Stimulated activated CD4-positive, alpha-beta T cell treated with anti-CD3 and anti-CD28 coated beads, TNF-alpha, amount 100 ng/mL, for 48 hours (primary cell): ENCODE measurements at regions not wholly inside any gene's neighbourhood (a gene's known extent, or its start where the extent isn't known, plus 50 kb on each side); places are given as distances from the start of the nearest gene placed in this dataset.

ENCODE experiments used
- DNase-seq, 3 donors: peaks; one replicate each; pipeline ENCODE4 v3.0.0-alpha.2; 2020; ENCODE audit warnings: low read depth in 3 of 3

DNA sequence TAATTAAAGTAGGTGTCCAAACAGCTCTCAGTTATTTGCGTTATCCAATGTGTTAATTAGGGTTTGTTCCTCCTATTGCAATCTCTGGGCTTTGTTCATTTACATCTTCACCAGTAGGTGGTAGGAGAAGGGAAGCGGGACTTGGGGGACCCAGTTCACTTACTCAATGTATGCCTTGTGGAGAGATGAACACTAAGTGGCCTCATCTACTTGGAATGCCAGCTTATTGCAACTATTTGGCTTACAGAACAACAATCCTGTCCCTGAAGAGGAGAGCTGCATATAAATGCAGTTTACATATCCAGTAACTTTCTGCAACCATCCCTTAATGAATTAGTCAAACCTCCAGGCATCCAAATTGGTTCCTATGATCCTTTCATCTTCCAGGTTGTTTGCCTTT lies 417.1 kb upstream of the CCDC196 start:
- no peak for DNase-seq

DNA sequence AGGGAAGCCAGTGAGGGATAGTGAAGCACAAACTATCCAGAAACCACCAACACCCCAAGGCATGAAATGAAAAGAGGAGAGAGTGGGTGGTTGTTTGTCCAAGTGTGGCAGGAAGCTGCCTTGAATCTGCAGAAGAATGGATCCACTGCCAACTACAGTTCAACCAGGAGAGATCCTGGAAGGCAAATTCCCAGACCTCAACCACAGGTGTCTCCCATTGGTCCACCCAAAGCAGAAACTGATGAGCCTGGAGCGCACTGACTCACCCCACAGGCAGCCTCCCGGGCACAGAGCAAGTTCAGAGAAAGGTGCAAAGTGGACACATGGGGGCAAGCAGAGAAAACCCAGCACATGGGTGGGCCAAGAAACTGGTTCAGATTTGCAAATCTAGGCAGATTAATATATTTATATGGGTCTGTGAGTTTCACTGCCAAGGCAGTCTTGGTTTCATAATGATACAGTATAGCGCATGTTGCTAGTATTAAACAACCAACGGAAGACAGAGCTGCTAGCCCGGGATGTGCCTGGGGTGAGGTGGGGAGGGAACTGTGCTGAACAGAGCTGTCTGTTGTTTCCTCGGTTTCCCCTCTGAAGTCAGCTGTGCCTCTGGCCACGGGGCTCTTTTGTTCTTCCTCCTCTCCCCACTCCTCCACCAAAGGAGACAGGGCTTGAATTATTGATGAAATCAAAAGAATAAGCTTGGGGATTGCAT lies 416.2 kb upstream of the CCDC196 start:
- DNase-seq: no peak

- peak; percentile 22 to 63 (median 50) for DNase-seq
Observed at GRCh38 chr14:66070542-66071319, 415.4 kb upstream of the CCDC196 start.

GRCh38 chr14:66072190-66073084 lies 413.7 kb upstream of the CCDC196 start:
- DNase-seq: no peak

DNA sequence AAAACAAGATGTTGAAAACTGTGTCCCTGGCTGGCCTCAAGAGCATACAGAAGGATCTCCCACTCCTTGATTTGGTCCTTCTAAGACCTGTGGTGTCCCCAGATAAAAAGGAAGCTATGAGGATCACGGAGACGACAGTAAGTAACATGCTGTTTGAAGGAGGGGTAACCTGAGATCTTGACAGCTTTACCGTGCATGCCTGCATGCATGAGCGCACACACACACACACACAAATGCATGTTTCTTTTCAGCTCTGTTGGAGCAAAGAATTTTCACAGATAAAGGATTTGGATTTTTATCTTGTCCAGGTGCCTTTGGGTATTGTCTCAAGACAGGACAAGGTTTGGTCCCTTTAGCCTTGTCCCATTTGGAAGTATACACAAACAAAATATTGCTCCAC lies 411.6 kb upstream of the CCDC196 start:
- DNase-seq: no peak

- no peak for DNase-seq
Observed at GRCh38 chr14:66076176-66076575, 410.0 kb upstream of the CCDC196 start.

- no peak for DNase-seq
Observed at GRCh38 chr14:66078006-66078405, 408.2 kb upstream of the CCDC196 start.

DNA sequence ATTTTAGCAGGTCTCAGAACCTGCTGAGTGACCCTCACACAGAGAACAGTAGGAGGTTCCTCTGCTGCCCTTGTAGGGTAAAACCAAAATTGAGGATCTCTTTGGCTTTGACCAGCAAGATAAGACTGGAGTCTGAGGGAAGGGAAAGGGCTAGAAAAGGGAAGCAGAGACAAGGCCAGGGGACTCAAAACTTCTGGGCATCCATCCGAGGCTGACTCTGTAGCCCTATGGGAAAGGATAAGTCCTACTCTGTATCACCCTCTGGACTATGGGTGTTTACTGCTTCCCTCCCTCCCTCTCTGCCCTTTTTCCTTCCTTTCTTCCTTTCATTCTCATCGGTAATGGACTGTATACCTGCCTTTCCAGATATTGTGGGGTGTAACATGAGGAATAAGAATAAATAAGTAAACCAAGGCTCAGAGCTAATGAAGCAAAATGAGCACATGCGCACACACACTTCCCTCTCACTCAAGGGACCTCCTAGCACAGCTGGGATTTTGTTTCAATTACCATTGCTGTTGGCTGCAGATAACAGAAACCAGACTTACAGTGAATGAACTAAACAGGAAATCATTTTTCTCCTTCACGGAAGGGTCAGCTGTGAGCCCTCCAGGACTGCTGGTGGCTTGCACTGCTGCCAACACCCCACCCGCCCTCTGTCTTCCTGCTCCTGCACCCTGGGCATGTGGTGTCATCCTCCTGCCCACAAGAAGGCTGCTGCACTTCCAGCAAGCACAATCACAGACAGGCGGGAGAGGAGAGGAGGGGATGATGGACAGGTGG lies 404.4 kb upstream of the CCDC196 start:
- DNase-seq: no peak

GRCh38 chr14:66085224-66085623 lies 400.9 kb upstream of the CCDC196 start:
- no peak for DNase-seq

- no peak for DNase-seq
Observed at GRCh38 chr14:66085665-66086064, 400.5 kb upstream of the CCDC196 start.

GRCh38 chr14:66087231-66087630 lies 398.9 kb upstream of the CCDC196 start:
- no peak for DNase-seq

DNA sequence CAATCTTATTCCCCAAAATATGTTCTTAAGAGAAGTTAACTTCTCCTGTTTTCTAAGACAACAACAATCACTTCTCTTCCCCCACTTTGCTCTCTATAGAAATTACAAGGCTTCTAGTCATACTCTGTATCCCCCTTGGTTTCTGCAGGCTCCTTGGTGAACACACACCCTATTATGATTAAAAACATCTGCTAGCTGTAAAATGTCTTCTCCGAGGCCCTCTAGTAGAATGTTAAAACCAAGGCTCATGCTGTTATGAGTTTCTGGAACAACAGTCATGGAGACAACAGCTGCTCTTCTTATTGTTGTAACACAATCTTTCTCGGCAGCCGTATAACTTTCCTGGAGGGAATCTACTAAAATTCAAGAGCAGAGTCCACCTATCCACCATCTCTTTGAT lies 397.5 kb upstream of the CCDC196 start:
- no peak for DNase-seq

- DNase-seq: no peak
Observed at GRCh38 chr14:66092206-66092605, 394.0 kb upstream of the CCDC196 start.

- no peak for DNase-seq
Observed at GRCh38 chr14:66092748-66093147, 393.4 kb upstream of the CCDC196 start.

- DNase-seq: no peak
Observed at GRCh38 chr14:66094001-66094727, 392.0 kb upstream of the CCDC196 start.

GRCh38 chr14:66099451-66099850 lies 386.7 kb upstream of the CCDC196 start:
- DNase-seq: no peak

- DNase-seq: no peak
Observed at GRCh38 chr14:66099931-66100330, 386.2 kb upstream of the CCDC196 start.

DNA sequence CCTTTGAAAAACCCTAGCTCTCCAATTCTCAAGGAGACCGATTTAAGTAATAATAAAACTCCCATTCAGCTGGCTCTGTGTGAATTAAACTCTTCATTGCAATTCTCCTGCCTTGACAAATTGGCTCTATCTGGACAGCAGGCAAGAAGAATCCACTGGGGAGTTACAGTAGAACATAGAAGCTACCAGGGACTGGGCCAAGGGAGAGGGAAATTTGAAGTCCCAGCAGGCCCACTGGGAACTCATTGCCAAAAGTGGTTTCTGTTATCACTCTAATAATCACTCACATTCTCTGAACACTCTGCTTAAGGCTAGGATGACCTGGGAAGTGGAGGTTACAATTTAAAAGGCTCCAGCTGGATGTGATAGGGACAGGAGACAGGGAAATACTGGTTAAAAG lies 384.5 kb upstream of the CCDC196 start:
- DNase-seq: no peak

DNA sequence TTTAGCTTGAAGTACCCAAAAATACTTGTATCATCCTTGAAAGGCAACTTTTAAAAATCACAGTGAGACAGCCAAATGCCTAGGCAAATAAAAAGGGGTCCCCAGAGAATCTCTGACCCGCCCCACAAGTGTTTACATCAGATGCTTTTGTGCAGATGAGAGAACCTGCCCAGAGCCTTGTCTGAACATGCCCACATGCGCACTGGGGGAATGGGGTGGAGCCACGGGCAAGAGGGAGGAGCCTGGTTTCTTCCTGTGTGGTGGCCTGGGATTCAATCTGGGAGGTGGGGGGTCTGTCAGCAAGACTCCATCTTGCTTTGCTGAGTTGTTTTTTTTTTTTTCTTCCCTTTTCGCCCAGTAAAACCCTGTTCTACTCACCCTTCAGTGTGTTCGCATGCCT lies 381.7 kb upstream of the CCDC196 start:
- DNase-seq: no peak

- no peak for DNase-seq
Observed at GRCh38 chr14:66105815-66106214, 380.4 kb upstream of the CCDC196 start.

DNA sequence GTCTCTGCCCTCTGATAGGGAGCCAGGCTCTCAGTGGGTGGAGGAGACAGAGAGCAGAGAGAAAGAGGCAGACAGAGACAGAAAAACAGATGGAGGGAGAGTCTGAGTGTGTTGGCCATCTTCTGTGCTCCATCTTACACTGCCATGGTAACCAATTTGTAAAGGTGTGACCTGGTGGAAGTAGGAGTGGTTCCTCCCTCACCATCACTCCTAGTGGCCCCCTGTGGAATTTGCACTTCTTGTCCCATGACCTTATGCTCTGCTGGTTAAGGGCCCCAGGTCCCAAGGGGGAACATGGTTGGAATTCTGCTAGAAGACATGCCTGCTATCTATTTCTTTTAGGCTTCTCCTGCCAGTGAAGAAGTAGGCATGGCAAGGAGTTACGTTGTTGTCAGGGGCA lies 376.7 kb upstream of the CCDC196 start:
- no peak for DNase-seq
